ENCODE measurements at regions not wholly inside any gene's neighbourhood (a gene's known extent, or its start where the extent isn't known, plus 50 kb on each side); places are given as distances from the start of the nearest gene placed in this dataset.
"Not testable (repeated sequence)": the region's sequence is repeated elsewhere in the genome, so short reads cannot be mapped to it uniquely, and the experiment has no call there.

GRCh38 chr7:76129836-76130235 lies 71.9 kb upstream of the SRRM3 start:
- no peak overlapping the region for H3K27ac ChIP-seq

GRCh38 chr7:76130661-76131060 lies 71.0 kb upstream of the SRRM3 start:
- TF ChIP-seq CTCF (IDR thresholded peaks at IDR 0.05): peak; percentile 82
- not testable (repeated sequence) for H3K27ac ChIP-seq

More at GRCh38 chr7:76129836-76130235, 71.9 kb upstream of the SRRM3 start:
- TF ChIP-seq CTCF (IDR thresholded peaks at IDR 0.05) (no peak), ZFX (IDR thresholded peaks at IDR 0.05; ENCODE audit: borderline replicate concordance) (no peak)

DNA sequence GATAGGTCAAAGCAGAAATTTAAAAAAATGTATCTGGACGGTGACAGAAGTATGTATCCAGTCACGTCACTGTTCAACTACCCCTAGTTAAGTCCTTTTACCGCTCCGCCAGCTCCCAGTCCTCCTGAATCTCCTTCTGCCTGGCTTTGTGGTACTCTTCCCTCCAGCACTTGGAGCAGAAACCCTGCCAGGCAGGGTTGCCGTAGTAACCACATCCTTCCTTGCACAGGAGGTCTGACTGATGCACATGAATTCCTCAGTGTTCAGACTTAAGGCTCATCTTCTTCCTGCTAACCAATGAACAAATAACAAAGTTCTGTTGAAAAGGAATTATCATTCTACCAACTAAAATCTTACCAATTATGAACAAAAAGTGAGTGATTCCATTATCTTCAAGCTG lies 69.8 kb upstream of the SRRM3 start:
- H3K27ac ChIP-seq: not testable (repeated sequence)

- no peak overlapping the region for H3K27ac ChIP-seq
- TF ChIP-seq CTCF (IDR thresholded peaks at IDR 0.05) (no peak), ZFX (IDR thresholded peaks at IDR 0.05; ENCODE audit: borderline replicate concordance) (no peak)
Observed at GRCh38 chr7:76133164-76133775, 68.4 kb upstream of the SRRM3 start.

DNA sequence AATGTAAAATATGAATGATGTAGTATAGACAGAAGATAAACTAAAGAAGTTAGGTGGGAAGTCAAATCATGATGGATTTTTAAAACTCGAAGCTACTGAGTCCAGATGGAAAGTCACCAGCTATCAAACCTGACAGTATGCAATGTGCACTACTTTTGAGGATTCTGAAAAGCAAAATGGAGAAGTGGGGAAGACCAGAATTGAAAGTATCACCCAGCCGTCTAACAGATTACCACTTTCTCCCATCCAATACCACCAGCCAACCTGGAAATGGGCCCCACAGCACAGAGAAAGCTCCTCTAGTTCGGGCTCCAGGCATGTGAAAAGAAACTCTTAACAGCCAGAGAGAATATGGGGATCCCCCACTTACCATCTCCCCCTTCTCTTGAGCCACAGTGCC lies 67.9 kb upstream of the SRRM3 start:
- TF ChIP-seq CTCF (IDR thresholded peaks at IDR 0.05) (no peak), ZFX (IDR thresholded peaks at IDR 0.05; ENCODE audit: borderline replicate concordance) (no peak)
- H3K27ac ChIP-seq: no peak overlapping the region

GRCh38 chr7:76135263-76135662 lies 66.4 kb upstream of the SRRM3 start:
- H3K27ac ChIP-seq: not testable (repeated sequence)

GRCh38 chr7:76138577-76139313 lies 63.0 kb upstream of the SRRM3 start:
- H3K27ac ChIP-seq: not testable (repeated sequence)

DNA sequence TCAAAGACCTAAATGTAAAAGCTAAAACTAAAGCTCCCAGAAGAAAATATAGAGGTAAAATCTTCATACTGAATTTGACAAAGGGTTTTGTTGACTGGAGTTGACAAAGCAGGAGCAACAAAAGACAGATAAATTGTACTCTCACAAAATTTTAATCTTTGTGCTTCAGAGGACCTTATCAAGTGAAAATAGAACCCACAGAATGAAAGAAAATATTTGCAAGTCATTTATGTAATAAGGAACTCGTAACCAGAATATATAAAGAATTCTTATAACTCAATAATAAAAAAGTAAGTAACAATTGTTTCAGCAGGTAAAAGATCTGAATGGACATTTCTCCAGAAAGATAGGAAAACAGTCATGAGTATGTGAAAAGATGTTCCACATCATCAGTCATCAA lies 62.0 kb upstream of the SRRM3 start:
- no peak overlapping the region for H3K27ac ChIP-seq
- no peak for TF ChIP-seq CTCF (IDR thresholded peaks at IDR 0.05)
- no peak for TF ChIP-seq ZFX (IDR thresholded peaks at IDR 0.05; ENCODE audit: borderline replicate concordance)

- not testable (repeated sequence) for H3K27ac ChIP-seq
Observed at GRCh38 chr7:76140259-76140658, 61.4 kb upstream of the SRRM3 start.

Measured in 22Rv1 (cell line).